ENCODE measurements at regions not wholly inside any gene's neighbourhood (a gene's known extent, or its start where the extent isn't known, plus 50 kb on each side); places are given as distances from the start of the nearest gene placed in this dataset.
"Not testable (repeated sequence)": the region's sequence is repeated elsewhere in the genome, so short reads cannot be mapped to it uniquely, and the experiment has no call there.

- Histone ChIP-seq H3K4me1 (ENCODE audit: control insufficient read depth in 1 of 2, insufficient read depth in 2 of 2, low read length in 2 of 2) (no peaks in the 10 kb centered on the region), H3K27me3 (ENCODE audit: control insufficient read depth in 1 of 2, insufficient read depth in 2 of 2, low read length in 1 of 2) (no peaks in the 10 kb centered on the region), H3K36me3 (ENCODE audit: control insufficient read depth in 1 of 2, insufficient read depth in 2 of 2, low read length in 1 of 2) (no peaks in the 10 kb centered on the region), H3K9me3 (ENCODE audit: control insufficient read depth, low read length) (no peaks in the 10 kb centered on the region), H3K4me3 (ENCODE audit: low read length in 2 of 2) (no peak overlapping the region), H3K27ac (ENCODE audit: low read depth in 1 of 2, low read length in 2 of 2) (no peak overlapping the region)
- ATAC-seq (ENCODE audit: low FRiP score) (no peak), DNase-seq (no peak)
- intact Hi-C loops (cut with DNase I) = no loop called here
- WGBS, 2 donors = 93 to 94% methylated on average over 3 of the region's 3 CpGs
These were observed 62.1 kb upstream of the USP9X start for GRCh38 chrX:41023098-41023497.

GRCh38 chrX:41024335-41024734 is 60.9 kb upstream of the USP9X start:
- H3K9me3 ChIP-seq (ENCODE audit: control insufficient read depth, low read length); DNase-seq; H3K27me3 ChIP-seq (ENCODE audit: control insufficient read depth in 1 of 2, insufficient read depth in 2 of 2, low read length in 1 of 2); H3K4me1 ChIP-seq (ENCODE audit: control insufficient read depth in 1 of 2, insufficient read depth in 2 of 2, low read length in 2 of 2); H3K4me3 ChIP-seq (ENCODE audit: low read length in 2 of 2); H3K36me3 ChIP-seq (ENCODE audit: control insufficient read depth in 1 of 2, insufficient read depth in 2 of 2, low read length in 1 of 2); H3K27ac ChIP-seq (ENCODE audit: low read depth in 1 of 2, low read length in 2 of 2); ATAC-seq (ENCODE audit: low FRiP score); intact Hi-C loops (cut with DNase I): not testable (repeated sequence)
- 59 to 62% methylated on average over 3 of the region's 3 CpGs for WGBS, 2 donors

- no peak overlapping the region for H3K27ac ChIP-seq (ENCODE audit: low read depth in 1 of 2, low read length in 2 of 2)
- 80 to 91% methylated on average over 6 of the region's 6 CpGs for WGBS, 2 donors
These were observed 60.5 kb upstream of the USP9X start for GRCh38 chrX:41024755-41025154.

GRCh38 chrX:41025926-41026701 is 59.1 kb upstream of the USP9X start:
- DNase-seq (no peak), ATAC-seq (ENCODE audit: low FRiP score) (no peak)
- 46 to 64% methylated on average over 13 of the region's 13 CpGs for WGBS, 2 donors
- H3K4me1 ChIP-seq (ENCODE audit: control insufficient read depth in 1 of 2, insufficient read depth in 2 of 2, low read length in 2 of 2) = no peaks in the 10 kb centered on the region
- intact Hi-C loops (cut with DNase I) = no loop called here
- no peak overlapping the region for H3K4me3 ChIP-seq (ENCODE audit: low read length in 2 of 2)
- no peak overlapping the region for H3K27ac ChIP-seq (ENCODE audit: low read depth in 1 of 2, low read length in 2 of 2)
- H3K36me3 ChIP-seq (ENCODE audit: control insufficient read depth in 1 of 2, insufficient read depth in 2 of 2, low read length in 1 of 2) = no peaks in the 10 kb centered on the region
- no peaks in the 10 kb centered on the region for H3K27me3 ChIP-seq (ENCODE audit: control insufficient read depth in 1 of 2, insufficient read depth in 2 of 2, low read length in 1 of 2)
- no peaks in the 10 kb centered on the region for H3K9me3 ChIP-seq (ENCODE audit: control insufficient read depth, low read length)

More at GRCh38 chrX:41024755-41025154, 60.5 kb upstream of the USP9X start:
- H3K4me3 ChIP-seq (ENCODE audit: low read length in 2 of 2) = no peak overlapping the region
- intact Hi-C loops (cut with DNase I) = no loop called here
- H3K27me3 ChIP-seq (ENCODE audit: control insufficient read depth in 1 of 2, insufficient read depth in 2 of 2, low read length in 1 of 2) = no peaks in the 10 kb centered on the region
- ATAC-seq (ENCODE audit: low FRiP score) (no peak), DNase-seq (no peak)
- H3K4me1 ChIP-seq (ENCODE audit: control insufficient read depth in 1 of 2, insufficient read depth in 2 of 2, low read length in 2 of 2) = no peaks in the 10 kb centered on the region
- no peaks in the 10 kb centered on the region for H3K36me3 ChIP-seq (ENCODE audit: control insufficient read depth in 1 of 2, insufficient read depth in 2 of 2, low read length in 1 of 2)
- no peaks in the 10 kb centered on the region for H3K9me3 ChIP-seq (ENCODE audit: control insufficient read depth, low read length)

- H3K36me3 ChIP-seq (ENCODE audit: control insufficient read depth in 1 of 2, insufficient read depth in 2 of 2, low read length in 1 of 2) = no peaks in the 10 kb centered on the region
- DNase-seq (no peak), ATAC-seq (ENCODE audit: low FRiP score) (no peak)
- H3K9me3 ChIP-seq (ENCODE audit: control insufficient read depth, low read length) = no peaks in the 10 kb centered on the region
- no peaks in the 10 kb centered on the region for H3K4me1 ChIP-seq (ENCODE audit: control insufficient read depth in 1 of 2, insufficient read depth in 2 of 2, low read length in 2 of 2)
- H3K27me3 ChIP-seq (ENCODE audit: control insufficient read depth in 1 of 2, insufficient read depth in 2 of 2, low read length in 1 of 2) = no peaks in the 10 kb centered on the region
- WGBS, 2 donors = 56 to 88% methylated on average over 5 of the region's 5 CpGs
- intact Hi-C loops (cut with DNase I) = no loop called here
- no peak overlapping the region for H3K27ac ChIP-seq (ENCODE audit: low read depth in 1 of 2, low read length in 2 of 2)
- H3K4me3 ChIP-seq (ENCODE audit: low read length in 2 of 2) = no peak overlapping the region
These were observed 58.6 kb upstream of the USP9X start for GRCh38 chrX:41026702-41027078.

- no peak overlapping the region for H3K27ac ChIP-seq (ENCODE audit: low read depth in 1 of 2, low read length in 2 of 2)
- 71% methylated on average over 7 of the region's 7 CpGs for WGBS, 2 donors
- DNase-seq (no peak), ATAC-seq (ENCODE audit: low FRiP score) (no peak)
- H3K4me3 ChIP-seq (ENCODE audit: low read length in 2 of 2) = no peak overlapping the region
- H3K4me1 ChIP-seq (ENCODE audit: control insufficient read depth in 1 of 2, insufficient read depth in 2 of 2, low read length in 2 of 2) = no peaks in the 10 kb centered on the region
- no peaks in the 10 kb centered on the region for H3K27me3 ChIP-seq (ENCODE audit: control insufficient read depth in 1 of 2, insufficient read depth in 2 of 2, low read length in 1 of 2)
- H3K36me3 ChIP-seq (ENCODE audit: control insufficient read depth in 1 of 2, insufficient read depth in 2 of 2, low read length in 1 of 2) = no peaks in the 10 kb centered on the region
- intact Hi-C loops (cut with DNase I) = no loop called here
- H3K9me3 ChIP-seq (ENCODE audit: control insufficient read depth, low read length) = no peaks in the 10 kb centered on the region
These were observed 55.9 kb upstream of the USP9X start for GRCh38 chrX:41029332-41029731.

- H3K4me3 ChIP-seq (ENCODE audit: low read length in 2 of 2) = no peak overlapping the region
- H3K9me3 ChIP-seq (ENCODE audit: control insufficient read depth, low read length) = no peaks in the 10 kb centered on the region
- ATAC-seq (ENCODE audit: low FRiP score) (no peak), DNase-seq (no peak)
- 91 to 93% methylated on average over 13 of the region's 13 CpGs for WGBS, 2 donors
- no peaks in the 10 kb centered on the region for H3K36me3 ChIP-seq (ENCODE audit: control insufficient read depth in 1 of 2, insufficient read depth in 2 of 2, low read length in 1 of 2)
- H3K27me3 ChIP-seq (ENCODE audit: control insufficient read depth in 1 of 2, insufficient read depth in 2 of 2, low read length in 1 of 2) = no peaks in the 10 kb centered on the region
- intact Hi-C loops (cut with DNase I) = no loop called here
- H3K4me1 ChIP-seq (ENCODE audit: control insufficient read depth in 1 of 2, insufficient read depth in 2 of 2, low read length in 2 of 2) = no peaks in the 10 kb centered on the region
- H3K27ac ChIP-seq (ENCODE audit: low read depth in 1 of 2, low read length in 2 of 2) = no peak overlapping the region
These were observed 53.8 kb upstream of the USP9X start for GRCh38 chrX:41031256-41031967.

GRCh38 chrX:41033299-41033698 is 51.9 kb upstream of the USP9X start:
- intact Hi-C loops (cut with DNase I) = no loop called here
- no peaks in the 10 kb centered on the region for H3K27me3 ChIP-seq (ENCODE audit: control insufficient read depth in 1 of 2, insufficient read depth in 2 of 2, low read length in 1 of 2)
- no peaks in the 10 kb centered on the region for H3K36me3 ChIP-seq (ENCODE audit: control insufficient read depth in 1 of 2, insufficient read depth in 2 of 2, low read length in 1 of 2)
- H3K4me3 ChIP-seq (ENCODE audit: low read length in 2 of 2) = no peak overlapping the region
- no peak overlapping the region for H3K27ac ChIP-seq (ENCODE audit: low read depth in 1 of 2, low read length in 2 of 2)
- no peaks in the 10 kb centered on the region for H3K4me1 ChIP-seq (ENCODE audit: control insufficient read depth in 1 of 2, insufficient read depth in 2 of 2, low read length in 2 of 2)
- no peaks in the 10 kb centered on the region for H3K9me3 ChIP-seq (ENCODE audit: control insufficient read depth, low read length)
- DNase-seq = no peak
- ATAC-seq (ENCODE audit: low FRiP score) = no peak

- intact Hi-C loops (cut with DNase I); H3K36me3 ChIP-seq (ENCODE audit: control insufficient read depth in 1 of 2, insufficient read depth in 2 of 2, low read length in 1 of 2); DNase-seq; H3K27ac ChIP-seq (ENCODE audit: low read depth in 1 of 2, low read length in 2 of 2); H3K9me3 ChIP-seq (ENCODE audit: control insufficient read depth, low read length); ATAC-seq (ENCODE audit: low FRiP score); H3K4me1 ChIP-seq (ENCODE audit: control insufficient read depth in 1 of 2, insufficient read depth in 2 of 2, low read length in 2 of 2); H3K4me3 ChIP-seq (ENCODE audit: low read length in 2 of 2); H3K27me3 ChIP-seq (ENCODE audit: control insufficient read depth in 1 of 2, insufficient read depth in 2 of 2, low read length in 1 of 2): not testable (repeated sequence)
- 97% methylated on average over 5 of the region's 5 CpGs for WGBS, 2 donors
These were observed 50.3 kb upstream of the USP9X start for GRCh38 chrX:41034902-41035301.
